Mesenchymal stem cell (in vitro differentiated cells and primary cell): ENCODE measurements at regions not wholly inside any gene's neighbourhood (a gene's known extent, or its start where the extent isn't known, plus 50 kb on each side); places are given as distances from the start of the nearest gene placed in this dataset.
"Not testable (repeated sequence)": the region's sequence is repeated elsewhere in the genome, so short reads cannot be mapped to it uniquely, and the experiment has no call there.

ENCODE experiments used
- DNase-seq: peaks from one replicate; pipeline ENCODE4 v3.0.0-alpha.2; 2013
- H2AFZ ChIP-seq: one replicate; pipeline ENCODE4 v1.6.1; 2013; ENCODE audit warnings: low read depth, mild to moderate bottlenecking, control low read depth, inconsistent platforms, low read length, moderate library complexity
- H2AK5ac ChIP-seq: 2 replicates; pipeline ENCODE4 v1.6.1; 2013; ENCODE audit warnings: low read length, moderate library complexity, mild to moderate bottlenecking, inconsistent platforms; ENCODE audit not compliant: severe bottlenecking
- H2BK120ac ChIP-seq: one replicate; pipeline ENCODE4 v1.6.1; 2013; ENCODE audit warnings: low read depth, mild to moderate bottlenecking, inconsistent platforms, low read length, moderate library complexity
- H2BK12ac ChIP-seq, 2 experiments: one replicate each; pipeline ENCODE4 v1.6.1; 2013; ENCODE audit warnings: inconsistent platforms in 2 of 2, low read length in 2 of 2, mild to moderate bottlenecking in 2 of 2, moderate library complexity in 2 of 2, control low read depth in 1 of 2
- H2BK15ac ChIP-seq: one replicate; pipeline ENCODE4 v1.6.1; 2013; ENCODE audit warnings: mild to moderate bottlenecking, low read depth, inconsistent platforms; ENCODE audit not compliant: poor library complexity, severe bottlenecking
- H2BK5ac ChIP-seq: 2 replicates; pipeline ENCODE4 v1.6.1; 2013; ENCODE audit warnings: low read depth, mild to moderate bottlenecking, low read length, control low read depth, inconsistent platforms; ENCODE audit not compliant: poor library complexity, severe bottlenecking
- H3K14ac ChIP-seq, 2 experiments: one replicate each; pipeline ENCODE4 v1.6.1; 2013; ENCODE audit warnings: inconsistent platforms in 2 of 2, low read length in 2 of 2, control low read depth in 1 of 2, mild to moderate bottlenecking in 1 of 2, moderate library complexity in 1 of 2
- H3K18ac ChIP-seq, 2 experiments: one replicate each; pipeline ENCODE4 v1.6.1; 2013; ENCODE audit warnings: inconsistent platforms in 2 of 2, low read length in 2 of 2, control low read depth in 1 of 2, low read depth in 1 of 2, mild to moderate bottlenecking in 1 of 2
- H3K23ac ChIP-seq, 2 experiments: one replicate each; pipeline ENCODE4 v1.6.1; 2013; ENCODE audit warnings: inconsistent platforms in 2 of 2, low read length in 2 of 2, mild to moderate bottlenecking in 2 of 2, moderate library complexity in 2 of 2, control low read depth in 1 of 2
- H3K27ac ChIP-seq: 2 replicates; pipeline ENCODE4 v1.5.1; 2013; ENCODE audit warnings: mild to moderate bottlenecking, moderate library complexity, low read length, control low read depth, inconsistent platforms; ENCODE audit not compliant: poor library complexity, severe bottlenecking
- H3K27me3 ChIP-seq, 2 experiments: 2 replicates each; pipeline versions ENCODE4 v1.6.1 to v1.7.0; 2013; ENCODE audit warnings: low read length in 2 of 2, mild to moderate bottlenecking in 2 of 2, moderate library complexity in 2 of 2, control low read depth in 1 of 2, inconsistent platforms in 1 of 2; ENCODE audit not compliant: control insufficient read depth in 1 of 2, insufficient read depth in 1 of 2
- H3K36me3 ChIP-seq, 2 experiments: 2 replicates each; pipeline versions ENCODE4 v1.6.1 to v1.7.0; 2013; ENCODE audit warnings: low read length in 2 of 2, control low read depth in 1 of 2, inconsistent platforms in 1 of 2, low read depth in 1 of 2, mild to moderate bottlenecking in 1 of 2; ENCODE audit not compliant: insufficient read depth in 2 of 2, control insufficient read depth in 1 of 2
- H3K4ac ChIP-seq, 2 experiments: one replicate each; pipeline ENCODE4 v1.6.1; 2013; ENCODE audit warnings: inconsistent platforms in 2 of 2, low read length in 2 of 2, mild to moderate bottlenecking in 2 of 2, moderate library complexity in 2 of 2, control low read depth in 1 of 2, low read depth in 1 of 2
- H3K4me1 ChIP-seq: 2 replicates; pipeline ENCODE4 v1.6.1; 2013; ENCODE audit warnings: low read depth, low read length, control low read depth; ENCODE audit not compliant: control insufficient read depth, insufficient read depth
- H3K4me2 ChIP-seq: 2 replicates; pipeline ENCODE4 v1.6.1; 2013; ENCODE audit warnings: low read length, mild to moderate bottlenecking, inconsistent platforms; ENCODE audit not compliant: poor library complexity, severe bottlenecking
- H3K4me3 ChIP-seq, 2 experiments: 2 replicates each; pipeline versions ENCODE4 v1.5.1 to v1.7.0; 2013; ENCODE audit warnings: low read length in 2 of 2, mild to moderate bottlenecking in 2 of 2, control low read depth in 1 of 2, low read depth in 1 of 2; ENCODE audit not compliant: insufficient read depth in 1 of 2
- H3K79me1 ChIP-seq: replicated peaks from 2 replicates; pipeline ENCODE4 v1.6.1; 2013; ENCODE audit warnings: mild to moderate bottlenecking, control low read depth, low read length, inconsistent platforms; ENCODE audit not compliant: poor library complexity, severe bottlenecking
- H3K9ac ChIP-seq: 2 replicates; pipeline ENCODE4 v1.7.0; 2013; ENCODE audit warnings: mild to moderate bottlenecking, low read length, moderate library complexity
- H3K9me3 ChIP-seq: 2 replicates; pipeline ENCODE4 v1.7.0; 2013; ENCODE audit warnings: mild to moderate bottlenecking, low read length; ENCODE audit not compliant: control insufficient read depth
- H4K8ac ChIP-seq: one replicate; pipeline ENCODE4 v1.6.1; 2013; ENCODE audit warnings: inconsistent platforms, mild to moderate bottlenecking, low read length, moderate library complexity
- H4K91ac ChIP-seq: one replicate; pipeline ENCODE4 v1.6.1; 2013; ENCODE audit warnings: mild to moderate bottlenecking, low read length, inconsistent platforms
- WGBS: methylation state at CpG from one replicate; pipeline ENCODE4 v1.1.7; 2013; ENCODE audit warnings: mixed read lengths; 5-methylcytosine and 5-hydroxymethylcytosine counted together

DNA sequence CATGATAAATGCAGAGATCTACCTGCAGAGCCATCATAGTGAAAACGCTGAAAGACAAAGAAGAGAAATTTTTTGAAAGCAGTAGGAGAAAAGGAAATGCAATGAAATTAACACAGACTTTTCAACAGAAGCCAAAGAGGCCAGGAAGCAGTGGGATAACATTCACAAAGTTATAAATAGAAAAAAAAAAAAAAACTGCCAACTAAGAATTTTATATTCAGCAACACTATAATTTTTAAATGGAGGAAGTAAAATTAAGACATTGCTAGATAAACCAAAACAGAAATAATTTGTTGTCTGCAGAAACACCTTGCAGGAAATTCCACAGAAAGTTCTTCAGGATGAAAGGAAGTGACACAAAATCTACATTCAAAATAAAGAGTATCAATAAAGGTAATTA is 591.5 kb upstream of the ID4 start:
- H3K79me1 ChIP-seq = no peaks in the 10 kb centered on the region
- H4K91ac ChIP-seq = no peak overlapping the region
- no peak overlapping the region for H3K18ac ChIP-seq
- no peak overlapping the region for H3K23ac ChIP-seq
- H2AFZ ChIP-seq = no peak overlapping the region
- H3K36me3 ChIP-seq = no peaks in the 10 kb centered on the region
- WGBS = no CpG with 5 or more reads among the region's 1 CpG
- no peak overlapping the region for H4K8ac ChIP-seq
- H3K14ac ChIP-seq = no peak overlapping the region
- H3K9ac ChIP-seq = no peak overlapping the region
- no peaks in the 10 kb centered on the region for H3K27me3 ChIP-seq
- H3K9me3 ChIP-seq = peaks cover 26% of the 10 kb centered on the region
- H2BK12ac ChIP-seq = no peak overlapping the region
- no peak overlapping the region for H3K4me3 ChIP-seq
- no peak overlapping the region for H3K27ac ChIP-seq
- H3K4me1 ChIP-seq = no peaks in the 10 kb centered on the region
- no peak overlapping the region for H3K4ac ChIP-seq
- DNase-seq = no peak
- H3K4me2 ChIP-seq = no peak overlapping the region
- H2BK120ac ChIP-seq = no peak overlapping the region
- no peak overlapping the region for H2AK5ac ChIP-seq
- H2BK15ac ChIP-seq = no peak overlapping the region
- H2BK5ac ChIP-seq = no peak overlapping the region

DNA sequence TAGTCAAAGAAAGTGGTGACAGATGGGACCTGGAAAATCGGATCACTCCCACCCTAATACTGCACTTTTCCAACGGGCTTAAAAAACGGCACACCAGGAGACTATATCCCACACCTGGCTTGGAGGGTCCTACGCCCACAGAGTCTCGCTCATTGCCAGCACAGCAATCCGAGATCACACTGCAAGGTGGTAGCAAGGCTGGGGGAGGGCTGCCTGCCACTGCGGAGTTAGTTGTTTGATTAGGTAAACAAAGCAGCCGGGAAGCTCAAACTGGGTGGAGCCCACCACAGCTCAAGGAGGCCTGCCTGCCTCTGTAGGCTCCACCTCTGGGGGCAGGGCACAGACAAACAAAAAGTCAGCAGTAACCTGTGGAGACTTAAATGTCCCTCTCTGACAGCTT is 590.0 kb upstream of the ID4 start:
- not testable (repeated sequence) for H3K23ac ChIP-seq, H3K27ac ChIP-seq, H2AFZ ChIP-seq, DNase-seq, H2BK120ac ChIP-seq, H2BK12ac ChIP-seq, H3K4me3 ChIP-seq, H3K79me1 ChIP-seq, H3K14ac ChIP-seq, H4K91ac ChIP-seq, H3K4ac ChIP-seq, H2BK5ac ChIP-seq, H2AK5ac ChIP-seq, H3K27me3 ChIP-seq, H3K9ac ChIP-seq, H4K8ac ChIP-seq, H3K18ac ChIP-seq, H2BK15ac ChIP-seq, H3K36me3 ChIP-seq, H3K4me2 ChIP-seq, H3K4me1 ChIP-seq
- H3K9me3 ChIP-seq = peaks cover 23% of the 10 kb centered on the region
- 68% methylated on average over 6 of the region's 8 CpGs for WGBS

DNA sequence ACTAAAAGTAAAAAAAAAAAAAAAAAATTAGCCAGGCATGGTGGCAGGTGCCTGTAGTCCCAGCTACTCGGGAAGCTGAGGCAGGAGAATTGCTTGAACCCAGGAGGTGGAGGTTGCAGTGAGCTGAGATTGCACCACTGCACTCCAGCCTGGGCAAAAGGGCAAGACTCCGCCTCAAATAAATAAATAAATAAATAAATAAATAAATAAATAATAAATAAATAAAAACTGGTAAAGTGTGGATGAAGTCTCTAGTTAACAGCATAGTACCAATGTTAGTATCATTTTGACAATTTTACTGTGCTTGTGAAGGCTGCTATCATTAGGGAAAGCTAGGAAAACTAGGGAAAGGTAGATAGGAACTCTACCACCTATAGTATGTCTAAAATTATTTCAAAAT is 581.0 kb upstream of the ID4 start:
- H3K4me3 ChIP-seq = not testable (repeated sequence)

DNA sequence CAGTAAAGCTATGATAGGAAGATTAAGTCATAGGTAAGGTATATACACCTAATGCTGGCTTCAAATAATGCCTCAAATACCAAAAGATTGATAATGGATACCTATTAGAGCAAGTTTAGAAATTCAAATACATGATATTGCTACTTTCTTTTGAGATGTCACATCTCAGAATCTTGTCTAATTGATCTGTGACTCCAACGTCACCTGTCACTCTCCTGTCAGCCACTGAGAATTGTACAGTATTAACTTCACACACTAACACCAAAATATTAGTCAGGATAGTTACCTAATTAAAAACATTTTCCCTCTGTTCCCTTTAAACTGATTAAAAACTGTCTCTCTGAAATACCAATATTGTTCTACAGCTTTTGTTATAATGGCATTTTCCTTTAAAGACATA is 575.5 kb upstream of the ID4 start:
- Histone ChIP-seq H2BK120ac (no peak overlapping the region), H2AFZ (no peak overlapping the region), H2AK5ac (no peak overlapping the region), H3K4ac (no peak overlapping the region), H2BK5ac (no peak overlapping the region), H3K23ac (no peak overlapping the region), H3K36me3 (no peaks in the 10 kb centered on the region), H4K91ac (no peak overlapping the region), H2BK15ac (no peak overlapping the region), H3K18ac (no peak overlapping the region), H4K8ac (no peak overlapping the region), H3K27me3 (no peaks in the 10 kb centered on the region), H3K4me1 (no peaks in the 10 kb centered on the region), H2BK12ac (no peak overlapping the region), H3K4me3 (no peak overlapping the region), H3K9ac (no peak overlapping the region), H3K14ac (no peak overlapping the region), H3K9me3 (no peaks in the 10 kb centered on the region), H3K4me2 (no peak overlapping the region), H3K79me1 (no peaks in the 10 kb centered on the region), H3K27ac (no peak overlapping the region)
- WGBS = 100% methylated on average over 1 of the region's 1 CpG
- no peak for DNase-seq

More for the DNA sequence above, 581.0 kb upstream of the ID4 start:
- not testable (repeated sequence) for H3K4me1 ChIP-seq, H3K27me3 ChIP-seq, H3K79me1 ChIP-seq, H3K9ac ChIP-seq, H3K14ac ChIP-seq, H2AFZ ChIP-seq, H3K27ac ChIP-seq, H4K91ac ChIP-seq, H3K18ac ChIP-seq, H2BK15ac ChIP-seq, DNase-seq, H3K23ac ChIP-seq, H3K9me3 ChIP-seq, H2BK120ac ChIP-seq, H3K4ac ChIP-seq, H2BK12ac ChIP-seq, H3K4me2 ChIP-seq, H4K8ac ChIP-seq, H3K36me3 ChIP-seq, H2BK5ac ChIP-seq, H2AK5ac ChIP-seq
- WGBS = no CpG with 5 or more reads among the region's 2 CpGs
